ENCODE measurements at regions not wholly inside any gene's neighbourhood (a gene's known extent, or its start where the extent isn't known, plus 50 kb on each side); places are given as distances from the start of the nearest gene placed in this dataset.

GRCh38 chr12:80019691-80020090 is 79.6 kb upstream of the OTOGL start:
- no peak for TF ChIP-seq EP300 (IDR thresholded peaks at IDR 0.05)
- no peak for TF ChIP-seq POLR2A (IDR thresholded peaks at IDR 0.05)

All from tibial nerve (tissue), 3 donors.